GM19328 (cell line): ENCODE measurements at regions not wholly inside any gene's neighbourhood (a gene's known extent, or its start where the extent isn't known, plus 50 kb on each side); places are given as distances from the start of the nearest gene placed in this dataset.
"Not testable (repeated sequence)": the region's sequence is repeated elsewhere in the genome, so short reads cannot be mapped to it uniquely, and the experiment has no call there.

Experiments used
- ATAC-seq: cut with Tn5 transposase; IDR thresholded peaks from one replicate; pipeline ENCODE4 v1.9.1; 2021; ENCODE audit warnings: mild to moderate bottlenecking, moderate library complexity; ENCODE audit not compliant: unreplicated experiment

- not testable (repeated sequence) for ATAC-seq
Measured at GRCh38 chr2:89756616-89757015, 1065.1 kb downstream of the RPIA start.

- not testable (repeated sequence) for ATAC-seq
Measured at GRCh38 chr2:89758332-89759026, 1067.0 kb downstream of the RPIA start.

GRCh38 chr2:89760762-89761161 lies 1069.3 kb downstream of the RPIA start:
- ATAC-seq: not testable (repeated sequence)

GRCh38 chr2:89761171-89761570 lies 1069.7 kb downstream of the RPIA start:
- not testable (repeated sequence) for ATAC-seq

- not testable (repeated sequence) for ATAC-seq
Measured at GRCh38 chr2:89761863-89762262, 1070.4 kb downstream of the RPIA start.

GRCh38 chr2:89762461-89763253 lies 1071.2 kb downstream of the RPIA start:
- ATAC-seq: not testable (repeated sequence)

- ATAC-seq: no peak
Measured at GRCh38 chr2:89763254-89763580, 1071.7 kb downstream of the RPIA start.

GRCh38 chr2:89763581-89764485 lies 1072.4 kb downstream of the RPIA start:
- ATAC-seq: no peak

GRCh38 chr2:89764571-89765360 lies 1073.3 kb downstream of the RPIA start:
- ATAC-seq: not testable (repeated sequence)

- ATAC-seq: not testable (repeated sequence)
Measured at GRCh38 chr2:89765361-89765718, 1073.9 kb downstream of the RPIA start.

GRCh38 chr2:89766141-89766990 lies 1074.9 kb downstream of the RPIA start:
- ATAC-seq: not testable (repeated sequence)

- not testable (repeated sequence) for ATAC-seq
Measured at GRCh38 chr2:89767058-89767457, 1075.6 kb downstream of the RPIA start.

- ATAC-seq: no peak
Measured at GRCh38 chr2:89767572-89768435, 1076.3 kb downstream of the RPIA start.

- ATAC-seq: no peak
Measured at GRCh38 chr2:89775885-89776284, 1084.4 kb downstream of the RPIA start.

- ATAC-seq: no peak
Measured at GRCh38 chr2:89780318-89780717, 1088.8 kb downstream of the RPIA start.

- ATAC-seq: no peak
Measured at GRCh38 chr2:89781962-89782361, 1090.5 kb downstream of the RPIA start.

- no peak for ATAC-seq
Measured at GRCh38 chr2:89784960-89785359, 1093.5 kb downstream of the RPIA start.

- not testable (repeated sequence) for ATAC-seq
Measured at GRCh38 chr2:89785528-89785927, 1094.1 kb downstream of the RPIA start.

- not testable (repeated sequence) for ATAC-seq
Measured at GRCh38 chr2:89786642-89787041, 1095.2 kb downstream of the RPIA start.
